Activated gamma-delta T cell treated with anti-CD3 and anti-CD28 coated beads, Interleukin-2, amount 50 U/mL, for 16 hours (primary cell): ENCODE measurements at regions not wholly inside any gene's neighbourhood (a gene's known extent, or its start where the extent isn't known, plus 50 kb on each side); places are given as distances from the start of the nearest gene placed in this dataset.

Source experiments
- DNase-seq: peaks from one replicate; pipeline ENCODE4 v3.0.0-alpha.2; 2020; ENCODE audit warnings: low read depth

GRCh38 chr18:70453058-70453775 is 164.4 kb downstream of the SOCS6 start:
- DNase-seq, result no peak

- no peak for DNase-seq
Measured at GRCh38 chr18:70452501-70452900, 163.7 kb downstream of the SOCS6 start.

GRCh38 chr18:70450426-70451253 is 161.8 kb downstream of the SOCS6 start:
- DNase-seq, result no peak

GRCh38 chr18:70448588-70448987 is 159.7 kb downstream of the SOCS6 start:
- no peak for DNase-seq

DNA sequence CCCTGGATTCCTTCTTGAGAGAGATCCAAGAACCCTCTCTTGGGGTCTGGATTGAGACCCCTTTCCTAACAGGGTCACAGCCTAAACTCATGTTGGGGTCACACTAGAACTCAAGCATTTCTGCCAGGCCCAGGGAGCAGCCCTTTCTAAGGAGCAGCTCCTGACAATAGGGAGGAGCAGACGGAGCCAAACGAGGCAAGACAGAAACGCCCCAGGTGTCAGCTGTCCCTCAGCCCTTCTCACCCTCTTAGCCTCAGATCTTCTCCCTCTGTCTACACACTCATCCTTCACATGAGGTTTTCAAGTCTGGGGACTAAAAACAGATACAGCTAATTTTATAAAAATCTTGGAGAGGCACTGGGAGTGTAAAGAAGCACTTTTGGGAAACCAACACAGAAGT is 157.2 kb downstream of the SOCS6 start:
- no peak for DNase-seq

DNA sequence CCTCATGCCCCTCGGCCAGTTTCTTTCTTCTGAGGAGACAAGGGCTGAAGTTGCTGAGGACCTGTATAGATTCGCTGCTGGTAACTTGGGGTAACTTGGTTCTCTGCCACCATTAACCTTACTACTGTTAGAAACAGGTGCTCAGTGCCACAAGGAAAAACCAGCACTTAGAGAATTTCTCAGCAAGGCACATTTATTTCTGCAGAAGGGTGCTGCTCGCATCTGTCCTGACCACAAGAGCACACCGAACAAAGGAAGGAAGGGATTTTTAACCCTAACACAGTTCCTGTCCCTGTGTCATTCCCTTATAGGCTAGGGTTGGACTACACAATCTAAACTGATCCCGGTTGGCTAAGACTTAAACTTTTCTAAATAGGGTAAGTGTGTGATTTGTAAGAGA is 154.1 kb downstream of the SOCS6 start:
- no peak for DNase-seq

DNA sequence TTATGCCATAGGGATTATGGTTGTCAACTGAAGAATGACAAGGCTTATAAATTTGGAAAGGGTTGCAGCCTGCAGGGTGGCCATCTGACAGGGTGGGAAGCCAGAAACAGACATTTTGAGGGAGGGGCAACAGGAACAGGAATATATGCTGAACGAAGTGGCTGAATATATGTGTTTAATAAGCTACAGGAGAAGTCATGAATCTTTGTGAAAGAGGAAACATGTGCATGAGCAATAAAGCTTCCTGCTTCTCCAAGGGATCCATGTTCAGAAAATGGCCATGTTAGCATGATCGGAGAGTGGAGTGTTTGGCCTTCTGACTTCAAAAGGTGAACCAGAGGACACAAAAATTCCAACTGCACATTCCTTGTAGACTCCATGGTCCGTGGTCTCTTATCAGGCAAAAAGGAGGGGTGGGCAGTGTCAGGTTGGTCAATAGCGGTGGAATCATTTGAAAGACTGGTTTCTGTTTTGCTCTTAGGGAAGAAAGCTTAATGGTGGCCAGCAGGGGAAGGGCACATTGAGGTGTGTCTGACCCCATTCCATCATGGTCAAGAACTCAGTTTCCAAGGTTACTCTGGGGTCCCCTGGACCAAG is 144.1 kb downstream of the SOCS6 start:
- no peak for DNase-seq

DNA sequence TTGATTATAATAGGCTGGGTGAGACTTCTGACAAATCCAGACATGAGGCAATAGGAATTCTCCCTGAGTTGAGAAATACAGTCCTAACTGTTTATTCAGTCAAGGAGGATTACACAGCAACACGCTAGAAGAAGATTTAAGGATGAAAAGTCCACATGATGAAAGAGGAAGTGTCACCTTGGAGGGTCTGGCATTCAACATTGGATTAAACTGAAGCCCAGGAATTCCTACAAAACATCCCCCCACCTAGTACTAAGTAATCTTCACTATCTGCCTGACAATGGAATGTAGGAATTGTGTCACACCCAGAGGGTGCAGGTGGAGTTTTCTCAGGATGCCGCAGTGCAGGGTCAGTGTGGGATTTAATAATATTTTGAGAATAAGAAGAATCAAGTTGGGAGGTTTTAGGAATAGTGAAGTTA is 142.4 kb downstream of the SOCS6 start:
- DNase-seq, result no peak

DNA sequence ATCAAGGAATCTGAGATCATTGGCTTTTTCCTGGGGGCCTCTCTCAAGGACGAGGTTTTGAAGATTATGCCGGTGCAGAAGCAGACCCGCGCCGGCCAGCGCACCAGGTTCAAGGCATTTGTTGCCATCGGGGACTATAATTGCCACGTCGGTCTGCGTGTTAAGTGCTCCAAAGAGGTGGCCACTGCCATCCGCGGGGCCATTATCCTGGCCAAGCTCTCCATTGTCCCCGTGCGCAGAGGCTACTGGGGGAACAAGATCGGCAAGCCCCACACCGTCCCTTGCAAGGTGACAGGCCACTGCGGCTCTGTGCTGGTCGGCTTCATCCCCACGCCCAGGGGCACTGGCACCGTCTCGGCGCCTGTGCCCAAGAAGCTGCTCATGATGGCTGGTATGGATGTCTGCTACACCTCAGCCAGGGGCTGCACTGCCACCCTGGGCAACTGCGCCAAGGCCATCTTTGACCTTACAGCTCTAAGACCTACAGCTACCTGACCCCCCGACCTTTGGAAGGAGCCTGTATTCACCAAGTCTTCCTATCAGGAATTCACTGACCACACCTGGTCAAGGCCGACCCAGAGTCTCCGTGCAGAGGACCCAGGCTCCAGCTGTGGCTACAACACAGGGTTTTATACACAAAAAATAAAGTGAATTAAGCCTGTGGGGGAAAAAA is 141.8 kb downstream of the SOCS6 start:
- DNase-seq, result no peak

DNA sequence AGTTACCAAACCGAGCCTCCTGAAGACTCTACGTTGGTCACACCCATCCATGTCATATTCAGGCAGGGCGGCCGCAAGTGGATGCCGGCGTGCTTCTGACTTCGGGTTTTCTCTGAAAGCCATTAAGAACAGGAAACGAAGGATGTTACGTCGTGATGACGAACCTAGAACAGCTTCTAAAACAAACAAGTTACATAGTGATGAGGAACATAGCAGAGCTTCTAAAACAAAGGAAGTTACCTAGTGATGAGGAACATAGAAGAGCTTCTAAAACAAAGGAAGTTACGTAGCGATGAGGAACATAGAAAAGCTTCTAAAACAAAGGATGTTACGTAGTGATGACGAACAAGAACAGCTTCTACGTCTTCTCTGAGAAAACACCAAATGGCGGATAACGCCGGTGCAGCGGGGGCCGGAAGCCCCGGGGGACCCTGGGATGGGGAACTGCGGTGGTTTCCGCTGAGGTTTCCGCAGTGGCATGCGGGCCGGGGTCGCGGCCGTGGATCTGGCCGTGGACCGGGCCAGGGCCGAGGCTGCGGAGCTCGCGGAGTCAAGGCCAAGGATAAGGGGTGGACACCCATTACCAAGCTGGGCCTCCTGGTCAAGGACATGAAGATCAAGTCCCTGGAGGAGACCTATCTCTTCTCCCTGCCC is 141.1 kb downstream of the SOCS6 start:
- no peak for DNase-seq

DNA sequence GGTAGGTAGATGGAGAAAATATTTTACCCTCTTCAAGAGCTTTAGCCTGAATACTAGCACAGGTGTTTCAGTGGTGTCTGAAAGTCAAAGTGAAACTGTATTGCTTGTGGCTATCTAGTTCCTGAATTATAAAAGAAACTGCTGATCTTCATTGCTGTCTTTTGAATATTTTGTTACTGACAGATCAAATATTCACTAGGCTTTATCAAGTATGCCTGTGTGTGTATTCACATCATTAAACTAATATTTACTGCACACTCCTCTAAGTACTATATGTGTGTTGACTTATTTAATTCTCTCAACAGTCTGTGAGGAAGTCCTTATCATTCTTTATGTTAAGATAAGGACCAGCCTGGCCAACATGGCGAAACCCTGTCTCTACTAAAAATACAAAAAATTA is 139.6 kb downstream of the SOCS6 start:
- DNase-seq, result no peak

GRCh38 chr18:70426818-70427217 is 138.0 kb downstream of the SOCS6 start:
- DNase-seq, result no peak

- DNase-seq, result no peak
Measured at GRCh38 chr18:70425236-70425635, 136.4 kb downstream of the SOCS6 start.

- no peak for DNase-seq
Measured at GRCh38 chr18:70423988-70424387, 135.1 kb downstream of the SOCS6 start.

- no peak for DNase-seq
Measured at GRCh38 chr18:70423120-70423519, 134.3 kb downstream of the SOCS6 start.

- DNase-seq, result no peak
Measured at GRCh38 chr18:70422391-70422965, 133.6 kb downstream of the SOCS6 start.

DNA sequence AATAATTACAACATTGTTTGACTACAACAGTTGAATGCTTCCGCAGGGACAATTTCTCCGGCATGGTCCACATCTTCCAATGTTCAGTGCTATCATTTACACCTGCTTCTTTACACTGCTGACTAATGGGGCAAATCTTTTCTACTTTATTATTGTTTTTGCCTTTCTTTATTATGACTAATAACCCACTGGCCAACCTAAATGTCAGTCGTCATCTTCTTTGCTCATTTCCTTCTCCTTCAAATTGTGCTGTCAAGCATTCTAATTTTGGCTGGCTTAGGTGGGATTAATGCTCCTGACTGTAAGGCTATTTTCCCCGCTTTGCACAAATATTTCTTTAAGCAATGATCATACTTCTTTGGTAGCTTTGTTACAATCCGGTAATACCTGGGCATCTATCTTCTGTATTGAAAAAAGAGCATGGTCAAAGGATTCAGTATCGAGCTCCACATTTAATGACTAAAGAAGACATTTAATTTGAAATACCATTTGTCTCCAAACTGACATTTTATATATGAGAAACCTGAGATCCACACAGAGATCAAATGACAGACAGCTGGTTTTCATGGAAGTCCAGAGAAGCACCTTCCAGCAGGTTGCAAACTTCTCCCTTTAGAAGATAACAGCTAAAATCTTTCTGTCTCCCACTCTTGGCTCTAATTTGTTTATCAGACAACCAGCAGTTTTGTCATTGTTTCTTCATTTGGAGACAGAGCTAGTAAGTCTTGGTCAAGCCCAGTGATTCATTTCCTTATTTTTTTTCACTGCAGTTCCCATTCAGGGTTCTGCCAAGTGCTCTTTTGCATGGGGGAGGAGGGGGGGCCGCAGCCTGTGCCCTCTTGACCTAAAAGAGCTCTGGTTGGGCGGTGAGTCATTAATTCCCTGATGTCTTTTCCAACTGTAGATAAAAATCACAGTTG is 132.9 kb downstream of the SOCS6 start:
- no peak for DNase-seq

GRCh38 chr18:70420146-70420898 is 131.5 kb downstream of the SOCS6 start:
- no peak for DNase-seq

- DNase-seq, result no peak
Measured at GRCh38 chr18:70419526-70419925, 130.7 kb downstream of the SOCS6 start.
